ENCODE measurements at regions not wholly inside any gene's neighbourhood (a gene's known extent, or its start where the extent isn't known, plus 50 kb on each side); places are given as distances from the start of the nearest gene placed in this dataset.

GRCh38 chr10:110430340-110431273 lies 67.1 kb upstream of the DUSP5 start:
- no peak overlapping the region for H3K27ac ChIP-seq
- no peak for TF ChIP-seq EZH2phosphoT487 (IDR thresholded peaks at IDR 0.05)
- no peak overlapping the region for H3K4me2 ChIP-seq
- Mint-ChIP-seq H3K4me1 (peaks cover 10% of the 10 kb centered on the region), H3K36me3 (no peaks in the 10 kb centered on the region), H3K27ac (no peak overlapping the region), H3K27me3 (ENCODE audit: insufficient read depth, low read depth) (peaks cover 5% of the 10 kb centered on the region), H3K9me3 (peaks cover 2% of the 10 kb centered on the region), H3K4me3 (no peak overlapping the region)
- H3K79me2 ChIP-seq (ENCODE audit: low read depth), result no peaks in the 10 kb centered on the region
- H3K4me1 ChIP-seq, result no peaks in the 10 kb centered on the region
- no peaks in the 10 kb centered on the region for H3K27me3 ChIP-seq
- H3K9ac ChIP-seq, result no peak overlapping the region
- no peaks in the 10 kb centered on the region for H3K9me3 ChIP-seq (ENCODE audit: low read depth)
- no peaks in the 10 kb centered on the region for H3F3A ChIP-seq (ENCODE audit: low read depth)
- H4K20me1 ChIP-seq (ENCODE audit: low read depth), result no peaks in the 10 kb centered on the region
- DNase-seq (ENCODE audit: low spot score), result no peak
- H3K36me3 ChIP-seq, result no peaks in the 10 kb centered on the region
- H2AFZ ChIP-seq (replicated peaks), result no peak overlapping the region
- H3K4me3 ChIP-seq, result no peak overlapping the region

DNA sequence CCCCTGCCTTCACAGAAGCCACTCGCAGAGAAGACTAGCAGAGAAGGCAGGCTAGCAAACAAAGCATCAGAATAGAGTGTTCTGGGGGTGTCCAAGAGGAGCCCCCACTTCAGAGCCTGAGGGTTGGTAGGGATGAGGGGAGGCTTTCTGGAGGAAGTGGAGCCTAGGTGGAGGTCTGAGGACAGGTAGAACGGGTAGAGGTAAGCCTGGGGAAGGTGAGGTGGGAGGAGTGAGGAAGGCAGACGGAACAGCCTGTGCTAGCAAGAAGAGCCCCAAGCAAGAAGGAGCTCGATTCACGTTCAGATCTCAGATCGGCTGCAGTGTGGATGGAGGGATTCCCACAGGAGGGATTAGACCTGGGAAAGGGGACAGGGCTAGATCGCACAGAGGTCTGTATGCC lies 66.0 kb upstream of the DUSP5 start:
- DNase-seq (ENCODE audit: low spot score), result no peak
- Mint-ChIP-seq H3K4me1 (peaks cover 5% of the 10 kb centered on the region), H3K27ac (no peak overlapping the region), H3K9me3 (peaks cover 2% of the 10 kb centered on the region), H3K27me3 (ENCODE audit: insufficient read depth, low read depth) (peaks cover 8% of the 10 kb centered on the region), H3K36me3 (no peaks in the 10 kb centered on the region), H3K4me3 (no peak overlapping the region)
- peak overlapping the region; percentile 34 for H2AFZ ChIP-seq (replicated peaks)
- no peaks in the 10 kb centered on the region for H3K36me3 ChIP-seq
- H4K20me1 ChIP-seq (ENCODE audit: low read depth), result no peaks in the 10 kb centered on the region
- H3K27me3 ChIP-seq, result no peaks in the 10 kb centered on the region
- H3K79me2 ChIP-seq (ENCODE audit: low read depth), result no peaks in the 10 kb centered on the region
- no peak for TF ChIP-seq EZH2 (IDR thresholded peaks at IDR 0.05)
- no peak for TF ChIP-seq EZH2phosphoT487 (IDR thresholded peaks at IDR 0.05)
- TF ChIP-seq, protein P1, sequence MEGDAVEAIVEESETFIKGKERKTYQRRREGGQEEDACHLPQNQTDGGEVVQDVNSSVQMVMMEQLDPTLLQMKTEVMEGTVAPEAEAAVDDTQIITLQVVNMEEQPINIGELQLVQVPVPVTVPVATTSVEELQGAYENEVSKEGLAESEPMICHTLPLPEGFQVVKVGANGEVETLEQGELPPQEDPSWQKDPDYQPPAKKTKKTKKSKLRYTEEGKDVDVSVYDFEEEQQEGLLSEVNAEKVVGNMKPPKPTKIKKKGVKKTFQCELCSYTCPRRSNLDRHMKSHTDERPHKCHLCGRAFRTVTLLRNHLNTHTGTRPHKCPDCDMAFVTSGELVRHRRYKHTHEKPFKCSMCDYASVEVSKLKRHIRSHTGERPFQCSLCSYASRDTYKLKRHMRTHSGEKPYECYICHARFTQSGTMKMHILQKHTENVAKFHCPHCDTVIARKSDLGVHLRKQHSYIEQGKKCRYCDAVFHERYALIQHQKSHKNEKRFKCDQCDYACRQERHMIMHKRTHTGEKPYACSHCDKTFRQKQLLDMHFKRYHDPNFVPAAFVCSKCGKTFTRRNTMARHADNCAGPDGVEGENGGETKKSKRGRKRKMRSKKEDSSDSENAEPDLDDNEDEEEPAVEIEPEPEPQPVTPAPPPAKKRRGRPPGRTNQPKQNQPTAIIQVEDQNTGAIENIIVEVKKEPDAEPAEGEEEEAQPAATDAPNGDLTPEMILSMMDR (IDR thresholded peaks at IDR 0.05), result no peak
- no peaks in the 10 kb centered on the region for H3K4me1 ChIP-seq
- no peak overlapping the region for H3K4me3 ChIP-seq
- H3K9me3 ChIP-seq (ENCODE audit: low read depth), result no peaks in the 10 kb centered on the region
- no peak overlapping the region for H3K9ac ChIP-seq
- H3K4me2 ChIP-seq, result no peak overlapping the region
- no peaks in the 10 kb centered on the region for H3F3A ChIP-seq (ENCODE audit: low read depth)
- no peak overlapping the region for H3K27ac ChIP-seq

GRCh38 chr10:110432084-110432483 lies 65.6 kb upstream of the DUSP5 start:
- Mint-ChIP-seq H3K36me3 (no peaks in the 10 kb centered on the region), H3K27me3 (ENCODE audit: insufficient read depth, low read depth) (peaks cover 8% of the 10 kb centered on the region), H3K4me1 (peaks cover under 1% of the 10 kb centered on the region), H3K27ac (no peak overlapping the region), H3K9me3 (peaks cover 2% of the 10 kb centered on the region), H3K4me3 (no peak overlapping the region)
- Histone ChIP-seq H3K27ac (no peak overlapping the region), H3K4me1 (no peaks in the 10 kb centered on the region), H3K27me3 (no peaks in the 10 kb centered on the region), H3K79me2 (ENCODE audit: low read depth) (no peaks in the 10 kb centered on the region), H3K36me3 (no peaks in the 10 kb centered on the region), H4K20me1 (ENCODE audit: low read depth) (no peaks in the 10 kb centered on the region), H3F3A (ENCODE audit: low read depth) (no peaks in the 10 kb centered on the region), H3K9me3 (ENCODE audit: low read depth) (no peaks in the 10 kb centered on the region), H3K4me2 (no peak overlapping the region), H3K4me3 (no peak overlapping the region), H2AFZ (replicated peaks) (no peak overlapping the region), H3K9ac (no peak overlapping the region)
- no peak for DNase-seq (ENCODE audit: low spot score)
- TF ChIP-seq, protein P1 (IDR thresholded peaks at IDR 0.05), result no peak
- no peak for TF ChIP-seq EZH2phosphoT487 (IDR thresholded peaks at IDR 0.05)
- TF ChIP-seq EZH2 (IDR thresholded peaks at IDR 0.05), result no peak
